H9 (cell line): ENCODE measurements at regions not wholly inside any gene's neighbourhood (a gene's known extent, or its start where the extent isn't known, plus 50 kb on each side); places are given as distances from the start of the nearest gene placed in this dataset.

Experiments used
- DNase-seq: peaks from one replicate; pipeline ENCODE4 v3.0.0-alpha.2; 2017
- H2AFZ ChIP-seq: one replicate; pipeline ENCODE4 v1.6.1; 2013; ENCODE audit warnings: mild to moderate bottlenecking, low read length, control low read depth, moderate library complexity
- H2AK5ac ChIP-seq: 2 replicates; pipeline ENCODE4 v1.6.1; 2013; ENCODE audit warnings: low read length, control low read depth, mixed read lengths; ENCODE audit not compliant: insufficient read length
- H2BK120ac ChIP-seq: one replicate; pipeline ENCODE4 v1.6.1; 2013; ENCODE audit warnings: low read depth, mild to moderate bottlenecking, low read length, control low read depth, inconsistent platforms; ENCODE audit not compliant: poor library complexity, severe bottlenecking
- H2BK12ac ChIP-seq: 2 replicates; pipeline ENCODE4 v1.6.1; 2013; ENCODE audit warnings: low read length, control low read depth, mixed read lengths, low read depth; ENCODE audit not compliant: insufficient read length
- H2BK15ac ChIP-seq: 2 replicates; pipeline ENCODE4 v1.6.1; 2013; ENCODE audit warnings: low read depth, low read length, control low read depth
- H2BK20ac ChIP-seq: one replicate; pipeline ENCODE4 v1.6.1; 2013; ENCODE audit warnings: low read depth, mild to moderate bottlenecking, low read length, control low read depth, inconsistent platforms; ENCODE audit not compliant: poor library complexity, severe bottlenecking
- H2BK5ac ChIP-seq: 2 replicates; pipeline ENCODE4 v1.6.1; 2013; ENCODE audit warnings: low read length, control low read depth, mixed read lengths; ENCODE audit not compliant: insufficient read length
- H3K14ac ChIP-seq: 2 replicates; pipeline ENCODE4 v1.6.1; 2013; ENCODE audit warnings: low read length, control low read depth; ENCODE audit not compliant: insufficient read depth
- H3K18ac ChIP-seq: 2 replicates; pipeline ENCODE4 v1.6.1; 2013; ENCODE audit warnings: low read depth, mild to moderate bottlenecking, mixed read lengths, low read length, control low read depth; ENCODE audit not compliant: insufficient read length
- H3K23ac ChIP-seq: 2 replicates; pipeline ENCODE4 v1.6.1; 2013; ENCODE audit warnings: low read length, control low read depth, mixed read lengths, low read depth; ENCODE audit not compliant: insufficient read length
- H3K23me2 ChIP-seq: 2 replicates; pipeline ENCODE4 v1.6.1; 2013; ENCODE audit warnings: low read depth, mild to moderate bottlenecking, mixed read lengths, low read length, control low read depth; ENCODE audit not compliant: insufficient read length, poor library complexity, severe bottlenecking
- H3K27ac ChIP-seq: 2 replicates; pipeline ENCODE4 v1.5.1; 2013; ENCODE audit warnings: low read length, control low read depth, mixed read lengths, low read depth; ENCODE audit not compliant: insufficient read length
- H3K27me3 ChIP-seq: 2 replicates; pipeline ENCODE4 v1.6.1; 2013; ENCODE audit warnings: low read length, control low read depth, inconsistent platforms; ENCODE audit not compliant: insufficient read depth
- H3K4ac ChIP-seq: 2 replicates; pipeline ENCODE4 v1.6.1; 2013; ENCODE audit warnings: low read depth, mild to moderate bottlenecking, control low read depth, inconsistent platforms, low read length, moderate library complexity
- H3K4me1 ChIP-seq: 2 replicates; pipeline ENCODE4 v1.6.1; 2013; ENCODE audit warnings: low read length, control low read depth, inconsistent platforms; ENCODE audit not compliant: insufficient read depth
- H3K4me2 ChIP-seq: 2 replicates; pipeline ENCODE4 v1.6.1; 2013; ENCODE audit warnings: low read length, control low read depth, mixed read lengths; ENCODE audit not compliant: insufficient read length, insufficient read depth
- H3K56ac ChIP-seq: 2 replicates; pipeline ENCODE4 v1.6.1; 2013; ENCODE audit warnings: low read depth, mild to moderate bottlenecking, mixed read lengths, low read length, control low read depth; ENCODE audit not compliant: insufficient read length
- H3K79me1 ChIP-seq: 2 replicates; pipeline ENCODE4 v1.6.1; 2013; ENCODE audit warnings: low read depth, mild to moderate bottlenecking, moderate library complexity, low read length, control low read depth, inconsistent platforms; ENCODE audit not compliant: insufficient read depth, poor library complexity, severe bottlenecking
- H3K79me2 ChIP-seq: 2 replicates; pipeline ENCODE4 v1.6.1; 2013; ENCODE audit warnings: low read length, control low read depth, inconsistent platforms; ENCODE audit not compliant: insufficient read depth
- H3K9ac ChIP-seq: 2 replicates; pipeline ENCODE4 v1.6.1; 2013; ENCODE audit warnings: low read length, control low read depth, mixed read lengths; ENCODE audit not compliant: insufficient read length; ENCODE audit errors: extremely low read depth
- H3K9me3 ChIP-seq: one replicate; pipeline ENCODE4 v1.6.1; 2013; ENCODE audit warnings: low read depth, low read length, inconsistent platforms; ENCODE audit not compliant: control insufficient read depth
- H3T11ph ChIP-seq: one replicate; pipeline ENCODE4 v1.6.1; 2013; ENCODE audit warnings: mild to moderate bottlenecking, low read length, control low read depth, inconsistent platforms
- H4K20me1 ChIP-seq: one replicate; pipeline ENCODE4 v1.6.1; 2013; ENCODE audit not compliant: control insufficient read depth, insufficient read length, insufficient read depth
- H4K5ac ChIP-seq: 2 replicates; pipeline ENCODE4 v1.6.1; 2013; ENCODE audit warnings: low read depth, mild to moderate bottlenecking, mixed read lengths, low read length, control low read depth; ENCODE audit not compliant: insufficient read length
- H4K8ac ChIP-seq: replicated peaks from 2 replicates; pipeline ENCODE4 v1.6.1; 2013; ENCODE audit warnings: low read length, control low read depth, mixed read lengths, low read depth; ENCODE audit not compliant: insufficient read length
- H4K91ac ChIP-seq: 2 replicates; pipeline ENCODE4 v1.6.1; 2013; ENCODE audit warnings: low read depth, mild to moderate bottlenecking, moderate library complexity, mixed read lengths, low read length, control low read depth; ENCODE audit not compliant: insufficient read length
- H3K27ac Mint-ChIP-seq, 3 experiments: 2 replicates in 2 of 3; 3 replicates in 1 of 3; pipeline ENCODE4 v1.8.0; 2020 to 2021; ENCODE audit warnings: mixed read lengths in 3 of 3, mild to moderate bottlenecking in 1 of 3, moderate library complexity in 1 of 3
- H3K27me3 Mint-ChIP-seq: 2 replicates; pipeline ENCODE4 v1.8.0; 2021; ENCODE audit warnings: low read depth, mild to moderate bottlenecking, moderate library complexity, mixed read lengths
- H3K36me3 Mint-ChIP-seq, 3 experiments: 2 replicates in 2 of 3; 3 replicates in 1 of 3; pipeline ENCODE4 v1.8.0; 2020 to 2021; ENCODE audit warnings: low read depth in 3 of 3, mixed read lengths in 3 of 3; ENCODE audit not compliant: insufficient read depth in 1 of 3
- H3K4me1 Mint-ChIP-seq, 2 experiments: 2 replicates each; pipeline ENCODE4 v1.8.0; 2020; ENCODE audit warnings: mixed read lengths in 2 of 2
- H3K4me3 Mint-ChIP-seq, 2 experiments: 2 replicates in 1 of 2; 3 replicates in 1 of 2; pipeline ENCODE4 v1.8.0; 2020 to 2021; ENCODE audit warnings: mild to moderate bottlenecking in 2 of 2, mixed read lengths in 2 of 2, moderate library complexity in 1 of 2
- H3K9me3 Mint-ChIP-seq, 2 experiments: 2 replicates in 1 of 2; 3 replicates in 1 of 2; pipeline ENCODE4 v1.8.0; 2020; ENCODE audit warnings: mild to moderate bottlenecking in 2 of 2, mixed read lengths in 2 of 2, moderate library complexity in 1 of 2
- WGBS: extraction: QIAGEN DNeasy Blood & Tissue Kit; methylation state at CpG from one replicate; pipeline ENCODE4 v1.1.7; 2013; ENCODE audit warnings: missing lambda C conversion rate, low lambda C conversion rate, mixed read lengths; ENCODE audit not compliant: insufficient read length; ENCODE audit errors: extremely low coverage; 5-methylcytosine and 5-hydroxymethylcytosine counted together
- TF ChIP-seq, protein P1 (sequence below): fragments of 200-600 bp; sonication (generic); conservative IDR thresholded peaks from 3 replicates; pipeline ENCODE4 v1.8.0; 2021; ENCODE audit warnings: antibody characterized with exemption, mild to moderate bottlenecking

DNA sequence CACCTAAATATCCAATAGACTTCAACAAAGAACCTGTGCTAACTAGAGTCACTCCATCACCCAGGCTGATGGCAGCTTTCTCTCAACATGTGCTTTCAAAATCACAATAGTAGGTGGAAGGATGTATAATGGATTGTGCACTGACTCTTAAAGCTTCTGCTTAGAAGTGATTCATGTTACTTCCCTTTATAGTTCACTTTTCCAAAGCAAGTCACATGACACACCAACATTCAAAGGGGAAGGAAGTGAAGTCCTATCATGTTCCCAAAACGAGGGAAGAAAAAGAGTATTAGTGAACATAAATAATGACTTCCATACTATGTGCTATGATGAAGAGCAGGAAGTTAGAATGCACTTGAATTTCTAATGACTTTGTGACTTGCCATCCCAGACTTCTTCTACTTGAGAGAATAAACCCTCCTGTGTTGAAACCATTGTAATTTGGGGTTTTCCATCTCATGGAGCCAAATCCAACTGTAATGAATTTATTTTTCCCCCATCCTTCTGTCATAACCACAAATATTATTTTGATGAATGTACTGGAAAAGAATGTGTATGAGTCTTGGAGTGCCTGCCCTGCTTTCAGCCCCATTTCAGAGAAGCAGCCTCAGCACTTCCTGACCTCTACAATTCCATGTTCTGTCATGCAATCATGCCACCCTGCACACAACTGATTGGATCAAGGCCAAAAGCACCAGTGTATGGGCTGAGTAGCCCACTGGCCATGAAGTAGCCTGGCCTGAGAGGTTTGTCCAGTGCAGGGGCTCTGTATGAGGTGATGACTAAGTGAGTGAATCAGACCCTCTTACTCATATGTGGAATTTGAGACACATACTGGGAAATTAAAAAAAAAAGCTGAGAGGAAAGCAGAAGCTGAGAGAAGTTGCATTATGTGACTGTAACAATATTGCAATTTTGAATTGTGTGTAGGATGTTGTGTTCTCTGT is 525.9 kb upstream of the CLINT1 start:
- Histone ChIP-seq H3K23ac (no peak overlapping the region), H2BK12ac (no peak overlapping the region), H3K79me1 (no peaks in the 10 kb centered on the region), H3K56ac (no peak overlapping the region), H3K4ac (no peak overlapping the region), H4K8ac (no peak overlapping the region), H3K27ac (no peak overlapping the region), H2BK120ac (no peak overlapping the region), H3K27me3 (no peaks in the 10 kb centered on the region), H3K79me2 (no peaks in the 10 kb centered on the region), H4K5ac (no peak overlapping the region), H3K9me3 (no peaks in the 10 kb centered on the region), H4K91ac (no peak overlapping the region), H4K20me1 (no peaks in the 10 kb centered on the region), H3K4me2 (no peak overlapping the region), H2AFZ (no peak overlapping the region), H3T11ph (no peak overlapping the region), H2BK5ac (no peak overlapping the region), H3K14ac (no peak overlapping the region), H3K4me1 (no peaks in the 10 kb centered on the region; the same call in 1 of the 2 replicates), H3K18ac (no peak overlapping the region), H3K23me2 (no peaks in the 10 kb centered on the region), H2BK15ac (no peak overlapping the region), H2AK5ac (no peak overlapping the region), H2BK20ac (no peak overlapping the region), H3K9ac (no peak overlapping the region)
- Mint-ChIP-seq H3K4me1 (peaks cover 11 to 13% of the 10 kb centered on the region in 2 experiments), H3K36me3 (no peaks in the 10 kb centered on the region), H3K4me3 (no peak overlapping the region), H3K27me3 (peaks cover 1% of the 10 kb centered on the region; the same call in 1 of the 2 replicates), H3K9me3 (no peaks in the 10 kb centered on the region; a peak in 1 of 5 replicates), H3K27ac (no peak overlapping the region)
- TF ChIP-seq, protein P1, sequence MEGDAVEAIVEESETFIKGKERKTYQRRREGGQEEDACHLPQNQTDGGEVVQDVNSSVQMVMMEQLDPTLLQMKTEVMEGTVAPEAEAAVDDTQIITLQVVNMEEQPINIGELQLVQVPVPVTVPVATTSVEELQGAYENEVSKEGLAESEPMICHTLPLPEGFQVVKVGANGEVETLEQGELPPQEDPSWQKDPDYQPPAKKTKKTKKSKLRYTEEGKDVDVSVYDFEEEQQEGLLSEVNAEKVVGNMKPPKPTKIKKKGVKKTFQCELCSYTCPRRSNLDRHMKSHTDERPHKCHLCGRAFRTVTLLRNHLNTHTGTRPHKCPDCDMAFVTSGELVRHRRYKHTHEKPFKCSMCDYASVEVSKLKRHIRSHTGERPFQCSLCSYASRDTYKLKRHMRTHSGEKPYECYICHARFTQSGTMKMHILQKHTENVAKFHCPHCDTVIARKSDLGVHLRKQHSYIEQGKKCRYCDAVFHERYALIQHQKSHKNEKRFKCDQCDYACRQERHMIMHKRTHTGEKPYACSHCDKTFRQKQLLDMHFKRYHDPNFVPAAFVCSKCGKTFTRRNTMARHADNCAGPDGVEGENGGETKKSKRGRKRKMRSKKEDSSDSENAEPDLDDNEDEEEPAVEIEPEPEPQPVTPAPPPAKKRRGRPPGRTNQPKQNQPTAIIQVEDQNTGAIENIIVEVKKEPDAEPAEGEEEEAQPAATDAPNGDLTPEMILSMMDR, result no peak
- WGBS, result no CpG with 5 or more reads among the region's 1 CpG
- DNase-seq, result no peak
